ENCODE measurements at regions not wholly inside any gene's neighbourhood (a gene's known extent, or its start where the extent isn't known, plus 50 kb on each side); places are given as distances from the start of the nearest gene placed in this dataset.

DNA sequence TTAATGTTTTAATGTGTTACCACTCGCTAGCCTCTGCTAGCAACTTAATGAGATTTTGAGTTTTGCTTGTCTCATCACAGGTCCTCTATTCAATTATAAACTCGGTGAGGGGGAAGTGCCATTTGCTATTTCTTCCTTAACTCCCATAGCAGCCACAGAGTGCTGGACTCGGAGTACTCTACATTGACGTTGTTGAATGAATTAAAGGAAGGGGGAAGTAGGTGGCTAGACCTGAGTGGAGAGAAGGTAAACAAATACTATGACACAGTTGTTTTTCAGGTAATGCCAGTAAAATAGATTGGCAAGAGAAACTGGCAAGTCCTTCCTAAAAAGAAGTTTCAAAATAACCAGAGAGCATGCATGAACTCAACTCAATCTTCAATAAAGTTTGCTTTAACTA is 339.3 kb downstream of the HRH4 start:
- H3K4me3 ChIP-seq (ENCODE audit: low read depth, low read length), result 0 out of 2 replicates have a peak overlapping the region, but pooled peaks have one; percentile 11
- peak; percentile 84 for DNase-seq (ENCODE audit: low read depth)
- TF ChIP-seq, protein P1, sequence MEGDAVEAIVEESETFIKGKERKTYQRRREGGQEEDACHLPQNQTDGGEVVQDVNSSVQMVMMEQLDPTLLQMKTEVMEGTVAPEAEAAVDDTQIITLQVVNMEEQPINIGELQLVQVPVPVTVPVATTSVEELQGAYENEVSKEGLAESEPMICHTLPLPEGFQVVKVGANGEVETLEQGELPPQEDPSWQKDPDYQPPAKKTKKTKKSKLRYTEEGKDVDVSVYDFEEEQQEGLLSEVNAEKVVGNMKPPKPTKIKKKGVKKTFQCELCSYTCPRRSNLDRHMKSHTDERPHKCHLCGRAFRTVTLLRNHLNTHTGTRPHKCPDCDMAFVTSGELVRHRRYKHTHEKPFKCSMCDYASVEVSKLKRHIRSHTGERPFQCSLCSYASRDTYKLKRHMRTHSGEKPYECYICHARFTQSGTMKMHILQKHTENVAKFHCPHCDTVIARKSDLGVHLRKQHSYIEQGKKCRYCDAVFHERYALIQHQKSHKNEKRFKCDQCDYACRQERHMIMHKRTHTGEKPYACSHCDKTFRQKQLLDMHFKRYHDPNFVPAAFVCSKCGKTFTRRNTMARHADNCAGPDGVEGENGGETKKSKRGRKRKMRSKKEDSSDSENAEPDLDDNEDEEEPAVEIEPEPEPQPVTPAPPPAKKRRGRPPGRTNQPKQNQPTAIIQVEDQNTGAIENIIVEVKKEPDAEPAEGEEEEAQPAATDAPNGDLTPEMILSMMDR (IDR thresholded peaks at IDR 0.05; ENCODE audit: control insufficient read depth, extremely low read depth, insufficient read depth), result no peak

DNA sequence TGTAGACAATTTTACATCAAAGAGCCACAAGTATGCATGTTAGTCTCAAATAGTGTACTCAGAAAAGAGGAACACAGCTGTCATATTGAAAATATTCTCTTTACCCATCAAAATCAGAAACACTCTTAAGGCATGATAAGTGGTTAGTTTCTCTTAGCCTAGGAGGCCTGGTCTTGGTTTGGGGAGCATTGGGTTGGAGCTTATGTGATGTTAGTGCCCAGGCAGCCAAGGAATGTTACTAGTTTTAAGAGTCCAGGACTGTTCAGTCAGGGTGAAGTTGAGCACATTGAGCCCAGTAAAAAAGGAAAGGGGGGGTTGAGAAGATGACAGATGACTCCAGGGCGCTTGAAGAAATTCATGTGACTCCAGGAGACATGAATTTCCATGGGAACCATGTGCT is 340.6 kb downstream of the HRH4 start:
- no peak for DNase-seq (ENCODE audit: low read depth)
- TF ChIP-seq, protein P1 (IDR thresholded peaks at IDR 0.05; ENCODE audit: control insufficient read depth, extremely low read depth, insufficient read depth), result no peak
- no peak overlapping the region for H3K4me3 ChIP-seq (ENCODE audit: low read depth, low read length)

DNA sequence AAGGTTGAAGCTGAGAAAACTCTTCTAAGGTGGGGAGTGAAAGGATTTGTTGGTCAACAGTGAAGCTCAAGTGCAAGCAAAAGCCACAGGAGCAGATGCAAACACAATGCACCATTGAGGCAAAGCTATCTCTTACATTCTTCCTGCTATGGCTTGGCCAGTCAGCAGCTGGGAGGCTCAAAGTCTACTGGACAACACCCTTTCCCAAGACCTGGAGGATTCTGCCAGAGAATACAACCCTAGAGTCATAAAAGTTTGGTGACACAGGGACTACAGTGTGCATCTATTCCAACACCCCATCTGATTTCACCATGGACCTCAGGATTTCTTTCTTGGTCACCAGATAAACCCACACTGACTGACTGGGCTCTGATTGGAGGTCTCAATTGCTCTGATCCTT is 342.0 kb downstream of the HRH4 start:
- no peak for DNase-seq (ENCODE audit: low read depth)
- TF ChIP-seq, protein P1 (IDR thresholded peaks at IDR 0.05; ENCODE audit: control insufficient read depth, extremely low read depth, insufficient read depth), result no peak
- no peak overlapping the region for H3K4me3 ChIP-seq (ENCODE audit: low read depth, low read length)

DNA sequence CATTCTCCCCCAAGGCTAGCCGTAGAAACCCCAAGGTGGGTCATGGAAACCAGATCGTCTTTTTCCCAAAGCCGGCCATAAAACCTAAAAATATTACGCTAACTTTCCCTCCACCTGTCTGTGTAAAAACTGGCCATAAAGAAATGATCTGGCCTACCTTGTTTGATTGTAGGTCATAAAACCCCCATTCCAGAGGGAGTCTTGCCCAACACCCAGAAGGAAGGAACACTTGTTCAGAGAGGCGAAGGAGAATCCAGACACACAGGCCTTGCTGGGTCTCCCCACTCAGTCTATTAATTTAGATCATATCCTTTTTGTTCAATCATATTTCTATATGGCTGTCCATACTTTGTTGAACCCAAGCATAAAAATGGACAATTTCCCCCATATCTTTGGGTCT is 344.7 kb downstream of the HRH4 start:
- TF ChIP-seq, protein P1 (IDR thresholded peaks at IDR 0.05; ENCODE audit: control insufficient read depth, extremely low read depth, insufficient read depth), result no peak
- DNase-seq (ENCODE audit: low read depth), result no peak

DNA sequence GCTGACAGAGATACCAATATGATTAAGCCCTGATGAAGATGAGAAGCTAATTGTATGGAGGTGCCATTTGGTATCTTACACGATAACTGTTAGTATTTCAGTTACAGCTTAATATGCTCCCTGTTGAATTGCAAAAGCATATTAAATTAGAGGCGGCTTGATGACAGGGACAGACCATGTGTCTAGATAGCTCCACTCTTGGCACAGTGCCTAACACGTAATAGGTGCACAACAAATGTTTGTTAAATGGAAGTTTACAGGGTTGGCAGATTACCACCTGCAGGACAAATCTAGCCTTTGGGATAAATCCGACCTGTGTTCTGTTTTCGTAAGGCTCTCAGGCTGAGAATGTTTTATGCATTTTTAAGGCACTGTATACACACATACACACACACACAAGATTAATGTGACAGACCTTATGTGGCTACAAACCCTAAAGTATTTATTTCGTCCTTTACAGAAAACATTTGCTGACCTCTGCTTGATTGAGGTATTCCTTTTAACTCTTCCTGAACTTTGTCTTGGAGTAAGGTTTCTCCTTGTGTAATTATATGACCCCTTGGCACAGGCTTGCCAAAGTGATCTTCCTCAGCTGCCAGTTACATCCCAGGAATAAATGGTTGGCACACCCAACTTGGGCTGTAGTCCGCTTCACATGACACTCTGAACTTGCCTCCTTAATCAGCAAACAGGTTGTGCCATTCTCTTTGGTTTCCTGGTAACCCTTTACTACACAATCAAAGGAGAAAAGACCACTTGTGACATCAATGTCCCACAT is 348.9 kb downstream of the HRH4 start:
- TF ChIP-seq, protein P1 (IDR thresholded peaks at IDR 0.05; ENCODE audit: control insufficient read depth, extremely low read depth, insufficient read depth), result no peak
- H3K4me3 ChIP-seq (ENCODE audit: low read depth, low read length), result no peak overlapping the region
- peak; percentile 22 for DNase-seq (ENCODE audit: low read depth)

More for the DNA sequence above, 344.7 kb downstream of the HRH4 start:
- no peak overlapping the region for H3K4me3 ChIP-seq (ENCODE audit: low read depth, low read length)

DNA sequence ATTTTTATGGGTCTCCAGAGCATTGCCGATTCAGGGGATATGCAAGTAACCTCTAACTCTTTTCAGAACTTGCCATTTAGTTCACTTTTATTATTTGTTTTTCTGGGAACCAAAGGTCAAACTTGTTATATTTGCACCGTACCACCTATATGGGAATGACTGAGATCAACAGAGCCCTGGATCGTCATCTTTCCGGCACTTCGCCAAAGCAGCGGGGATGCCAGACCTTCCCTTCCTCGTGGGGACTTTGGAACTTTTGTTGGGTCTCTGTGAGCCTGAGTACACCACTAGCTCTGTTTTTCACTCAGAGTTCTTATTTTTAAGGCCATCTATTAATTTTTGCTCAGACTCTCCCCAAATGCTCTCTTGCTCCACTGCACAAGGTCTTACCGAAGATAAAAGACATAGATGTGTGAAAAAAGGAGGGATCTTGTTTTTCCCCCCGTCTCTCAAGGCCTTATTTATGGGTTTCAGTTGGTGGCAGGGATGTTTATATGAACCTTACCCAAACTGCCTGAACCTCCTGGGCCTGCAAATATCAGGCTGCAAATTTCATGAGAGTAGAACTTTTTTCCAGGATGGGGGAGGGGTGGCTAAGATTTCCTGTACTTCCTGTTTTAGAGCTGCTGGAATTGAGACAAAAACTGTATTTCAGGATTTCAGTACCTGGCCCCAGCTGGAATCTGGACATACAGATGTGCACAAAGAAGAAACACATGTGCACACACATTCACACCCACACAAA is 350.3 kb downstream of the HRH4 start:
- DNase-seq (ENCODE audit: low read depth), result no peak
- H3K4me3 ChIP-seq (ENCODE audit: low read depth, low read length), result no peak overlapping the region
- TF ChIP-seq, protein P1 (IDR thresholded peaks at IDR 0.05; ENCODE audit: control insufficient read depth, extremely low read depth, insufficient read depth), result no peak
